A549 (cell line): ENCODE measurements at regions not wholly inside any gene's neighbourhood (a gene's known extent, or its start where the extent isn't known, plus 50 kb on each side); places are given as distances from the start of the nearest gene placed in this dataset.

ENCODE experiments used
- ATAC-seq, 2 experiments: fragments of 200-7000 bp in 1 of 2; fragments of >200 bp in 1 of 2; cut with Nextera tagmentation in 1 of 2; cut with Tn5 transposase in 1 of 2; 3 replicates each; pipeline versions ENCODE4 v1.8.0 to v1.9.1; 2018 to 2020; ENCODE audit warnings: mild to moderate bottlenecking in 1 of 2, moderate library complexity in 1 of 2
- CTCF ChIA-PET: fragments of 300-600 bp; sonication (Branson Sonifier 250); formaldehyde crosslinking; extraction: SDS; loops from one replicate; lab custom pipeline; 2021; ENCODE audit warnings: antibody characterized with exemption, inconsistent platforms; lab: Yijun Ruan, JAX
- POLR2A ChIA-PET: fragments of 350-600 bp; formaldehyde crosslinking; extraction: SDS; loops from one replicate; lab custom pipeline; 2021; ENCODE audit warnings: antibody characterized with exemption, inconsistent platforms; lab: Yijun Ruan, JAX
- DNase-seq, 2 experiments: peaks; one replicate each; pipeline versions ENCODE4 v3.0.0 to v3.0.0-alpha.2; 2011 to 2016; ENCODE audit warnings: low read depth in 1 of 2, low spot score in 1 of 2
- FAIRE-seq: peaks from 2 replicates; lab custom pipeline; 2011; peaks lifted over from hg19 to GRCh38; lab: Jason Lieb, UNC
- H3K27ac ChIP-seq, 2 experiments: fragments of >200 bp; sonication (Bioruptor Twin); formaldehyde crosslinking; 3 replicates each; pipeline ENCODE4 v1.5.1; 2016 to 2017
- H3K4me1 ChIP-seq: fragments of >200 bp; sonication (Bioruptor Twin); formaldehyde crosslinking; 3 replicates; pipeline ENCODE4 v1.6.1; 2016
- H3K4me2 ChIP-seq: fragments of >200 bp; sonication (Bioruptor Twin); formaldehyde crosslinking; 3 replicates; pipeline ENCODE4 v1.6.1; 2016
- H3K4me3 ChIP-seq: fragments of >200 bp; sonication (Bioruptor Twin); formaldehyde crosslinking; 3 replicates; pipeline ENCODE4 v1.5.1; 2016
- H3K9me3 ChIP-seq: fragments of >200 bp; sonication (Bioruptor Twin); formaldehyde crosslinking; 3 replicates; pipeline ENCODE4 v1.6.1; 2016
- E2F6 ChIP-seq: IDR thresholded peaks from 2 replicates; pipeline ENCODE4 v1.6.1; 2012; ENCODE audit warnings: low read depth, borderline replicate concordance
- EHF ChIP-seq: fragments of 250-450 bp; sonication (Bioruptor Pico); IDR thresholded peaks from 2 replicates; pipeline ENCODE4 v1.5.0; 2020; ENCODE audit warnings: mild to moderate bottlenecking
- EP300 ChIP-seq, 2 experiments: fragments of >200 bp; sonication (Bioruptor Twin); formaldehyde crosslinking; IDR thresholded peaks; 2 replicates in 1 of 2; 3 replicates in 1 of 2; pipeline ENCODE4 v1.6.1; 2016 to 2017
- ESRRA ChIP-seq: fragments of 150-350 bp; IDR thresholded peaks from 2 replicates; pipeline ENCODE4 v1.6.1; 2014; ENCODE audit warnings: mild to moderate bottlenecking, low read length, borderline replicate concordance
- FOSL2 ChIP-seq, 2 experiments: fragments of 450-650 bp in 1 of 2; fragments of >200 bp in 1 of 2; sonication (Bioruptor Twin) in 1 of 2; formaldehyde crosslinking; IDR thresholded peaks; 2 replicates each; pipeline versions ENCODE4 v1.5.0 to v1.6.1; 2016 to 2020; ENCODE audit warnings: mild to moderate bottlenecking in 1 of 2, moderate library complexity in 1 of 2
- HMGXB4 ChIP-seq: fragments of 250-450 bp; sonication (Bioruptor Pico); IDR thresholded peaks from 2 replicates; pipeline ENCODE4 v1.5.0; 2021; ENCODE audit warnings: mild to moderate bottlenecking, moderate library complexity, borderline replicate concordance
- HOXA7 ChIP-seq: fragments of 250-450 bp; sonication (Bioruptor Pico); IDR thresholded peaks from 2 replicates; pipeline ENCODE4 v1.5.0; 2020; ENCODE audit warnings: mild to moderate bottlenecking, moderate library complexity
- HOXB5 ChIP-seq: fragments of 250-450 bp; sonication (Bioruptor Pico); IDR thresholded peaks from 2 replicates; pipeline ENCODE4 v1.5.0; 2020; ENCODE audit warnings: mild to moderate bottlenecking, moderate library complexity
- JUN ChIP-seq, 2 experiments: fragments of >200 bp; sonication (Bioruptor Twin); formaldehyde crosslinking; IDR thresholded peaks; 2 replicates in 1 of 2; 3 replicates in 1 of 2; pipeline ENCODE4 v1.6.1; 2016 to 2017
- JUNB ChIP-seq: fragments of >200 bp; sonication (Bioruptor Twin); formaldehyde crosslinking; IDR thresholded peaks from 2 replicates; pipeline ENCODE4 v1.6.1; 2016
- KDM1A ChIP-seq: fragments of 200-600 bp; sonication (generic); IDR thresholded peaks from 2 replicates; pipeline ENCODE4 v1.6.1; 2016; ENCODE audit warnings: low read depth, mild to moderate bottlenecking
- KDM5A ChIP-seq: fragments of 200-600 bp; sonication (generic); IDR thresholded peaks from 2 replicates; pipeline ENCODE4 v1.6.1; 2016; ENCODE audit warnings: antibody characterized with exemption, mild to moderate bottlenecking
- MYC ChIP-seq: IDR thresholded peaks from 2 replicates; pipeline ENCODE4 v1.6.1; 2012; ENCODE audit warnings: mild to moderate bottlenecking, inconsistent platforms, low read length, improper control_type of control experiment, borderline replicate concordance
- NPAS2 ChIP-seq: fragments of 250-450 bp; sonication (Bioruptor Pico); IDR thresholded peaks from 2 replicates; pipeline ENCODE4 v1.8.0; 2022; ENCODE audit warnings: mild to moderate bottlenecking, moderate library complexity, borderline replicate concordance
- RCOR1 ChIP-seq: fragments of 150-350 bp; IDR thresholded peaks from 2 replicates; pipeline ENCODE4 v1.6.1; 2014; ENCODE audit warnings: antibody characterized with exemption, low read length, low read depth
- RNF2 ChIP-seq: fragments of 200-600 bp; sonication (generic); IDR thresholded peaks from 2 replicates; pipeline ENCODE4 v1.6.1; 2016; ENCODE audit warnings: low read depth, mild to moderate bottlenecking, antibody characterized with exemption, moderate library complexity, borderline replicate concordance
- SREBF2 ChIP-seq: fragments of 450-650 bp; IDR thresholded peaks from 2 replicates; pipeline ENCODE4 v1.6.1; 2014; ENCODE audit warnings: mild to moderate bottlenecking, moderate library complexity
- TFCP2L1 ChIP-seq: fragments of 250-450 bp; sonication (Bioruptor Pico); IDR thresholded peaks from 2 replicates; pipeline ENCODE4 v1.5.0; 2021; ENCODE audit warnings: mild to moderate bottlenecking
- ZNF302 ChIP-seq: fragments of 250-450 bp; sonication (Bioruptor Pico); IDR thresholded peaks from 2 replicates; pipeline ENCODE4 v1.9.0; 2021; ENCODE audit warnings: inconsistent platforms, mild to moderate bottlenecking, moderate library complexity
- ZSCAN20 ChIP-seq: fragments of 250-450 bp; sonication (Bioruptor Pico); IDR thresholded peaks from 2 replicates; pipeline ENCODE4 v1.8.0; 2022; ENCODE audit warnings: mild to moderate bottlenecking, moderate library complexity
- WGBS: methylation state at CpG from one replicate; pipeline ENCODE4 v1.1.6; 2017; ENCODE audit errors: missing lambda C conversion rate; 5-methylcytosine and 5-hydroxymethylcytosine counted together
- TF ChIP-seq, protein P1 (sequence below): fragments of >200 bp; sonication (Bioruptor Twin); formaldehyde crosslinking; IDR thresholded peaks from 3 replicates; pipeline ENCODE4 v1.6.1; 2016

GRCh38 chr1:118294875-118295642, 110.0 kb upstream of the SPAG17 start:
- FAIRE-seq = no peak
- no peak overlapping the region for H3K4me2 ChIP-seq
- no peaks in the 10 kb centered on the region for H3K4me1 ChIP-seq
- no peak for TF ChIP-seq TFCP2L1 (CRISPR knock-in tag)
- TF ChIP-seq HMGXB4 (CRISPR knock-in tag) = no peak
- no peak for TF ChIP-seq NPAS2 (CRISPR knock-in tag)
- no peak for TF ChIP-seq JUNB
- no peak for TF ChIP-seq JUN (IDR thresholded peaks at IDR 0.05)
- CTCF ChIA-PET = no interaction called here
- no peaks in the 10 kb centered on the region for H3K9me3 ChIP-seq
- H3K4me3 ChIP-seq = no peak overlapping the region
- DNase-seq = no peak
- no peak for ATAC-seq
- WGBS = 28% methylated on average over 6 of the region's 6 CpGs
- H3K27ac ChIP-seq = no peak overlapping the region
- POLR2A ChIA-PET = no interaction called here

GRCh38 chr1:118291661-118292060, 106.6 kb upstream of the SPAG17 start:
- ATAC-seq (no peak), DNase-seq (no peak), FAIRE-seq (no peak)
- no peak overlapping the region for H3K27ac ChIP-seq
- no peak overlapping the region for H3K4me3 ChIP-seq
- H3K4me1 ChIP-seq = no peaks in the 10 kb centered on the region
- ChIA-PET CTCF (no interaction called here), POLR2A (no interaction called here)
- H3K9me3 ChIP-seq = no peaks in the 10 kb centered on the region
- no peak overlapping the region for H3K4me2 ChIP-seq
- whole genome bisulfite sequencing = 31% methylated on average over 6 of the region's 6 CpGs
- TF ChIP-seq E2F6 (no peak), KDM5A (no peak), TFCP2L1 (CRISPR knock-in tag) (no peak), SREBF2 (no peak), RCOR1 (no peak), KDM1A (no peak), FOSL2 (IDR thresholded peaks at IDR 0.05) (no peak), FOSL2 (CRISPR knock-in tag; IDR thresholded peaks at IDR 0.05) (no peak), EHF (CRISPR knock-in tag) (no peak)

GRCh38 chr1:118290571-118290970, 105.5 kb upstream of the SPAG17 start:
- ChIA-PET CTCF (no interaction called here), POLR2A (no interaction called here)
- 21% methylated on average over 5 of the region's 6 CpGs for WGBS
- DNase-seq = no peak
- no peak overlapping the region for H3K27ac ChIP-seq
- no peak overlapping the region for H3K4me3 ChIP-seq
- no peak for ATAC-seq
- H3K9me3 ChIP-seq = no peaks in the 10 kb centered on the region
- no peak overlapping the region for H3K4me2 ChIP-seq
- no peak for FAIRE-seq
- TF ChIP-seq HOXA7 (CRISPR knock-in tag) = no peak
- TF ChIP-seq, protein P1, sequence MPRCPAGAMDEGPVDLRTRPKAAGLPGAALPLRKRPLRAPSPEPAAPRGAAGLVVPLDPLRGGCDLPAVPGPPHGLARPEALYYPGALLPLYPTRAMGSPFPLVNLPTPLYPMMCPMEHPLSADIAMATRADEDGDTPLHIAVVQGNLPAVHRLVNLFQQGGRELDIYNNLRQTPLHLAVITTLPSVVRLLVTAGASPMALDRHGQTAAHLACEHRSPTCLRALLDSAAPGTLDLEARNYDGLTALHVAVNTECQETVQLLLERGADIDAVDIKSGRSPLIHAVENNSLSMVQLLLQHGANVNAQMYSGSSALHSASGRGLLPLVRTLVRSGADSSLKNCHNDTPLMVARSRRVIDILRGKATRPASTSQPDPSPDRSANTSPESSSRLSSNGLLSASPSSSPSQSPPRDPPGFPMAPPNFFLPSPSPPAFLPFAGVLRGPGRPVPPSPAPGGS = no peak
- TF ChIP-seq EP300 (IDR thresholded peaks at IDR 0.05) = no peak
- no peak for TF ChIP-seq ZSCAN20
- TF ChIP-seq RNF2 = no peak
- no peak for TF ChIP-seq ZNF302
- no peak for TF ChIP-seq ESRRA
- TF ChIP-seq HOXB5 (CRISPR knock-in tag) = no peak
- TF ChIP-seq HMGXB4 (CRISPR knock-in tag) = no peak
- no peak for TF ChIP-seq MYC
- H3K4me1 ChIP-seq = no peaks in the 10 kb centered on the region
